Breast epithelium (tissue), 3 donors: ENCODE measurements at regions not wholly inside any gene's neighbourhood (a gene's known extent, or its start where the extent isn't known, plus 50 kb on each side); places are given as distances from the start of the nearest gene placed in this dataset.

Experiments used
- POLR2A ChIP-seq: fragments of 450-650 bp; IDR thresholded peaks from one replicate; pipeline ENCODE4 v1.6.1; 2016; ENCODE audit warnings: antibody characterized with exemption, mild to moderate bottlenecking, moderate library complexity
- POLR2AphosphoS5 ChIP-seq, 3 donors: sonication (generic); formaldehyde crosslinking; IDR thresholded peaks; one replicate each; pipeline ENCODE4 v1.6.1; 2017; ENCODE audit warnings: antibody characterized with exemption in 3 of 3
- TF ChIP-seq, protein P1 (sequence below), 3 donors: fragments of 450-650 bp; IDR thresholded peaks; one replicate each; pipeline ENCODE4 v1.5.1; 2016 to 2017; ENCODE audit warnings: antibody characterized with exemption in 3 of 3, mild to moderate bottlenecking in 3 of 3, moderate library complexity in 3 of 3

DNA sequence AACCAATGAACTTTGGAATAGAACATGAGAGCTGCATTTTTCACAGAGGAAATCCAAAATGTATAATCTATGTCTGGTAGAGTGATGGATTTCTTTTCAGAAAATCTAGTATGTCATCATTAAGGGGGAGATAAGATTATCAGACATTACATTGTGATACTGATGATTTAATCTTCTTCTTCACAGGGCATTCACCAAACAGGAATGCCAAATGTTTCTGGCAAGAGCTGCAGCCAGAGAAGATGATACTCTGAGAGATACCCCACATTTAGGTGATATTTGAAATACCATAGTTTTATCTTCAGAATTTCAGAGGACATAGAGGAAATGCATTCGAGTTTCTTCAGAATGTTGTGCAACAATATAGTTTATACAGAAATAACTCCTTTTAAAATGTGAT, 1523.7 kb upstream of the ADGRL3 start:
- TF ChIP-seq, protein P1, sequence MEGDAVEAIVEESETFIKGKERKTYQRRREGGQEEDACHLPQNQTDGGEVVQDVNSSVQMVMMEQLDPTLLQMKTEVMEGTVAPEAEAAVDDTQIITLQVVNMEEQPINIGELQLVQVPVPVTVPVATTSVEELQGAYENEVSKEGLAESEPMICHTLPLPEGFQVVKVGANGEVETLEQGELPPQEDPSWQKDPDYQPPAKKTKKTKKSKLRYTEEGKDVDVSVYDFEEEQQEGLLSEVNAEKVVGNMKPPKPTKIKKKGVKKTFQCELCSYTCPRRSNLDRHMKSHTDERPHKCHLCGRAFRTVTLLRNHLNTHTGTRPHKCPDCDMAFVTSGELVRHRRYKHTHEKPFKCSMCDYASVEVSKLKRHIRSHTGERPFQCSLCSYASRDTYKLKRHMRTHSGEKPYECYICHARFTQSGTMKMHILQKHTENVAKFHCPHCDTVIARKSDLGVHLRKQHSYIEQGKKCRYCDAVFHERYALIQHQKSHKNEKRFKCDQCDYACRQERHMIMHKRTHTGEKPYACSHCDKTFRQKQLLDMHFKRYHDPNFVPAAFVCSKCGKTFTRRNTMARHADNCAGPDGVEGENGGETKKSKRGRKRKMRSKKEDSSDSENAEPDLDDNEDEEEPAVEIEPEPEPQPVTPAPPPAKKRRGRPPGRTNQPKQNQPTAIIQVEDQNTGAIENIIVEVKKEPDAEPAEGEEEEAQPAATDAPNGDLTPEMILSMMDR (IDR thresholded peaks at IDR 0.05) = no peak
- TF ChIP-seq POLR2AphosphoS5 (IDR thresholded peaks at IDR 0.05) (no peak), POLR2A (no peak)
